CD4-positive, alpha-beta T cell (primary cell): ENCODE measurements at regions not wholly inside any gene's neighbourhood (a gene's known extent, or its start where the extent isn't known, plus 50 kb on each side); places are given as distances from the start of the nearest gene placed in this dataset.

Experiments used
- ATAC-seq: fragments of 200-7000 bp; cut with Tn5 transposase; one replicate; pipeline ENCODE4 v1.10.0; 2022; ENCODE audit warnings: mild to moderate bottlenecking; ENCODE audit not compliant: poor library complexity
- CTCF ChIA-PET: fragments of 350-600 bp; sonication (Branson Sonifier 250); formaldehyde crosslinking; loops from one replicate; lab custom pipeline; 2021; ENCODE audit warnings: antibody characterized with exemption, inconsistent platforms; lab: Charles Lee
- POLR2A ChIA-PET: fragments of 350-600 bp; sonication (Branson Sonifier 250); formaldehyde crosslinking; loops from one replicate; lab custom pipeline; 2021; ENCODE audit warnings: antibody characterized with exemption, inconsistent platforms; lab: Charles Lee
- DNase-seq, 14 experiments: peaks; one replicate each; pipeline ENCODE4 v3.0.0-alpha.2; 2013 to 2020; ENCODE audit warnings: mixed read lengths in 2 of 14
- H3K27ac ChIP-seq, 2 donors: one replicate each; pipeline versions ENCODE4 v1.5.1 to v1.7.0; 2013; ENCODE audit warnings: low read length in 2 of 2, low read depth in 1 of 2, mild to moderate bottlenecking in 1 of 2
- H3K27me3 ChIP-seq, 2 experiments: 1 replicate in 1 of 2; 2 replicates in 1 of 2; pipeline versions ENCODE4 v1.6.1 to v1.7.0; 2013; ENCODE audit warnings: low read length in 2 of 2, control low read depth in 1 of 2, mild to moderate bottlenecking in 1 of 2, moderate library complexity in 1 of 2; ENCODE audit not compliant: insufficient read depth in 2 of 2, control insufficient read depth in 1 of 2
- H3K36me3 ChIP-seq: one replicate; pipeline ENCODE4 v1.6.1; 2013; ENCODE audit warnings: low read length, control low read depth; ENCODE audit not compliant: insufficient read depth
- H3K4me1 ChIP-seq: one replicate; pipeline ENCODE4 v1.6.1; 2013; ENCODE audit warnings: low read length, control low read depth; ENCODE audit not compliant: insufficient read depth
- H3K4me3 ChIP-seq: one replicate; pipeline ENCODE4 v1.5.1; 2013; ENCODE audit warnings: mild to moderate bottlenecking, low read length, moderate library complexity
- H3K9me3 ChIP-seq, 2 experiments: 1 replicate in 1 of 2; 2 replicates in 1 of 2; pipeline versions ENCODE4 v1.6.1 to v1.7.0; 2013; ENCODE audit warnings: low read length in 2 of 2, mild to moderate bottlenecking in 2 of 2, control low read depth in 1 of 2, moderate library complexity in 1 of 2; ENCODE audit not compliant: control insufficient read depth in 1 of 2, insufficient read depth in 1 of 2
- H3K27ac Mint-ChIP-seq: one replicate; pipeline ENCODE4 v1.8.0; 2020; ENCODE audit warnings: mixed read lengths
- H3K27me3 Mint-ChIP-seq: one replicate; pipeline ENCODE4 v1.8.0; 2021; ENCODE audit warnings: mixed read lengths
- H3K36me3 Mint-ChIP-seq: one replicate; pipeline ENCODE4 v1.8.0; 2021; ENCODE audit warnings: low read depth, mixed read lengths
- H3K4me1 Mint-ChIP-seq: one replicate; pipeline ENCODE4 v1.8.0; 2021; ENCODE audit warnings: low read depth, mixed read lengths
- H3K4me3 Mint-ChIP-seq: one replicate; pipeline ENCODE4 v1.8.0; 2020; ENCODE audit warnings: mild to moderate bottlenecking, mixed read lengths
- H3K9me3 Mint-ChIP-seq: one replicate; pipeline ENCODE4 v1.8.0; 2020; ENCODE audit warnings: mixed read lengths
- intact Hi-C, 2 experiments: fragments of 100-400 bp; cut with DNase I in 1 of 2; cut with micrococcal nuclease in 1 of 2; formaldehyde crosslinking; loops; one replicate each; pipeline versions ENCODE4 v1.15.1 to v1.9.0; 2023 to 2025; cut with DNase I, micrococcal nuclease
- TF ChIP-seq, protein P1 (sequence below): fragments of 200-600 bp; IDR thresholded peaks from one replicate; pipeline ENCODE4 v1.8.0; 2022; ENCODE audit warnings: antibody characterized with exemption, mild to moderate bottlenecking

DNA sequence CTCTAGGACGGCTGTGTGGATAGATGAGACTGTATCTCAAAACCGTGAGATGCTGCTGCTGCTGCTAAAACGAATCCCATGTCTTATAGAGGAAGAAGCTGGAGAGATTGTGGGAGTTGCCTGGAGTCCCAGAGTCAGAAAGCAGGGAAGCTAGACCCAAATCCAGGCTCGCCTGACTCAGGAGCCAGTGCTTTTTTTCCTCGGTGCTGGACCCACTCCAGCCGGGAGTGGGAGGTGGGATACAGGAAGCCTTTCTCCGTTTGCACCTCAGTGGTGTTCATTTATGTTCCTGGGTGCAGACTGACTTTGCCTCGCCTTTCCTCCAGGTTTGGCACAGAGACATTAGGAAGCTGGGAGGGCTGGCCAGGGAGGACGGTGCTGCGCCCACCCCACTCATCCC, 150.9 kb upstream of the LINGO1 start:
- no peaks in the 10 kb centered on the region for H3K36me3 Mint-ChIP-seq
- no peak overlapping the region for H3K27ac Mint-ChIP-seq
- Histone ChIP-seq H3K9me3 (peaks cover 0 to 26% of the 10 kb centered on the region in 2 experiments), H3K4me3 (no peak overlapping the region), H3K4me1 (no peaks in the 10 kb centered on the region), H3K36me3 (no peaks in the 10 kb centered on the region), H3K27ac (no peak overlapping the region), H3K27me3 (no peaks in the 10 kb centered on the region)
- ChIA-PET POLR2A (no interaction called here), CTCF (no interaction called here)
- DNase-seq (no peak), ATAC-seq (no peak)
- peaks cover 4% of the 10 kb centered on the region for H3K9me3 Mint-ChIP-seq
- TF ChIP-seq, protein P1, sequence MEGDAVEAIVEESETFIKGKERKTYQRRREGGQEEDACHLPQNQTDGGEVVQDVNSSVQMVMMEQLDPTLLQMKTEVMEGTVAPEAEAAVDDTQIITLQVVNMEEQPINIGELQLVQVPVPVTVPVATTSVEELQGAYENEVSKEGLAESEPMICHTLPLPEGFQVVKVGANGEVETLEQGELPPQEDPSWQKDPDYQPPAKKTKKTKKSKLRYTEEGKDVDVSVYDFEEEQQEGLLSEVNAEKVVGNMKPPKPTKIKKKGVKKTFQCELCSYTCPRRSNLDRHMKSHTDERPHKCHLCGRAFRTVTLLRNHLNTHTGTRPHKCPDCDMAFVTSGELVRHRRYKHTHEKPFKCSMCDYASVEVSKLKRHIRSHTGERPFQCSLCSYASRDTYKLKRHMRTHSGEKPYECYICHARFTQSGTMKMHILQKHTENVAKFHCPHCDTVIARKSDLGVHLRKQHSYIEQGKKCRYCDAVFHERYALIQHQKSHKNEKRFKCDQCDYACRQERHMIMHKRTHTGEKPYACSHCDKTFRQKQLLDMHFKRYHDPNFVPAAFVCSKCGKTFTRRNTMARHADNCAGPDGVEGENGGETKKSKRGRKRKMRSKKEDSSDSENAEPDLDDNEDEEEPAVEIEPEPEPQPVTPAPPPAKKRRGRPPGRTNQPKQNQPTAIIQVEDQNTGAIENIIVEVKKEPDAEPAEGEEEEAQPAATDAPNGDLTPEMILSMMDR = no peak
- H3K4me1 Mint-ChIP-seq = no peaks in the 10 kb centered on the region
- H3K27me3 Mint-ChIP-seq = peaks cover 4% of the 10 kb centered on the region
- intact Hi-C loops = no loop called here
- no peak overlapping the region for H3K4me3 Mint-ChIP-seq

DNA sequence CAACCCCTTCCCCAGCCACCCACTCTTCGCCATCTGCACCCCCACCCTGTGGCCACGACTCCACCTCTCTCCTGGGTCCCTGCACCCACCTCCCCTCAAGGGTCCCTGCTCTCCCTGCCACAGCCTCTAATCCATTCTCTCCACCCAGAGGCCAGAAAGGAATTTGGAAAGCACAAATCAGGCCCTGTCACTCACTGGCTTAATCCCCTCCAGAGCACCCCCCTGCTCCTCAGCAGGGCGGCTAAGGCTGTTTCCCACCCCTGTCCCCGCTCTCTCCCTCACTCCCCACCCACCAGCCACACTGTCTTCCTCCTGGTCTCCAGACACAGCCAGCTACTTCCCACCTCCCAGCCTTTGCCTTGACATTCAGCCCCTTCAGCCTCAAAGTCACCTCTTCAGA, 150.0 kb upstream of the LINGO1 start:
- no peaks in the 10 kb centered on the region for H3K4me1 Mint-ChIP-seq
- intact Hi-C loops = no loop called here
- ChIA-PET POLR2A (no interaction called here), CTCF (no interaction called here)
- no peak overlapping the region for H3K27ac Mint-ChIP-seq
- no peaks in the 10 kb centered on the region for H3K4me1 ChIP-seq
- TF ChIP-seq, protein P1 = no peak
- no peaks in the 10 kb centered on the region for H3K27me3 ChIP-seq
- DNase-seq = no peak
- peaks cover 4% of the 10 kb centered on the region for H3K9me3 Mint-ChIP-seq
- H3K27ac ChIP-seq = no peak overlapping the region
- H3K9me3 ChIP-seq = peaks cover 0 to 26% of the 10 kb centered on the region in 2 experiments
- H3K36me3 Mint-ChIP-seq = no peaks in the 10 kb centered on the region
- peaks cover 4% of the 10 kb centered on the region for H3K27me3 Mint-ChIP-seq
- no peak overlapping the region for H3K4me3 Mint-ChIP-seq
- H3K36me3 ChIP-seq = no peaks in the 10 kb centered on the region
- no peak for ATAC-seq
- no peak overlapping the region for H3K4me3 ChIP-seq

- no peak for DNase-seq
- Histone ChIP-seq H3K4me3 (no peak overlapping the region), H3K9me3 (peaks cover 0 to 26% of the 10 kb centered on the region in 2 experiments), H3K27me3 (no peaks in the 10 kb centered on the region), H3K27ac (no peak overlapping the region), H3K4me1 (no peaks in the 10 kb centered on the region), H3K36me3 (no peaks in the 10 kb centered on the region)
- POLR2A ChIA-PET = no interaction called here
- intact Hi-C loops = no loop called here
- H3K27me3 Mint-ChIP-seq = peaks cover 4% of the 10 kb centered on the region
- H3K36me3 Mint-ChIP-seq = no peaks in the 10 kb centered on the region
- no peak overlapping the region for H3K27ac Mint-ChIP-seq
- TF ChIP-seq, protein P1 = no peak
- peaks cover 4% of the 10 kb centered on the region for H3K9me3 Mint-ChIP-seq
- CTCF ChIA-PET = no interaction called here
- no peak for ATAC-seq
- no peak overlapping the region for H3K4me3 Mint-ChIP-seq
- H3K4me1 Mint-ChIP-seq = no peaks in the 10 kb centered on the region
Observed at GRCh38 chr15:77781946-77782240, 149.2 kb upstream of the LINGO1 start.
